Inflammatory macrophage (primary cell): ENCODE measurements at regions not wholly inside any gene's neighbourhood (a gene's known extent, or its start where the extent isn't known, plus 50 kb on each side); places are given as distances from the start of the nearest gene placed in this dataset.
"Not testable (repeated sequence)": the region's sequence is repeated elsewhere in the genome, so short reads cannot be mapped to it uniquely, and the experiment has no call there.

Source experiments
- DNase-seq, 2 donors: peaks; one replicate each; pipeline ENCODE4 v3.0.0-alpha.2; 2020 to 2022

GRCh38 chr16:70014915-70015314 lies 63.8 kb downstream of the CLEC18A start:
- DNase-seq = not testable (repeated sequence)

DNA sequence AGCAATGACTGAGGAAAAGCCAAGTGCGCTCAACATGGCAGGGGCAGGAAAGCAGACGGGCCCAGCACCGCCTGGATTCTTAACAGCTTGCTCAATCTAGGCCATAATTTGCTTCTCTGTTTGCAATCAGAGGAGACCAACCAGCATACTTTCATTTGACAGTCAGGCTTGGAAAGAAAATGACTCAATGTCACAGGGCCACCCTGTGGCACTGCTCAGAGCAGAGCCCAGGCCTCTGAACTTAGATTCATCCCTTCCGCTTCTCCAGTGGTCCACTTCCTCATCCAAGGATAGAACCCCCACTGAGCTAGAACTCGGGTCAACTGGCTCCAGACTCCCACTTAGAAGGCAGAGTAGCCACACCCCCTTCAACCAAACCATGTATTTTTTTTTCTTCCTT lies 65.6 kb downstream of the CLEC18A start:
- DNase-seq = peak; percentile 66 to 85

GRCh38 chr16:70018254-70018653 lies 67.1 kb downstream of the CLEC18A start:
- DNase-seq = peak in 1 of 2 donors; percentile 11

DNA sequence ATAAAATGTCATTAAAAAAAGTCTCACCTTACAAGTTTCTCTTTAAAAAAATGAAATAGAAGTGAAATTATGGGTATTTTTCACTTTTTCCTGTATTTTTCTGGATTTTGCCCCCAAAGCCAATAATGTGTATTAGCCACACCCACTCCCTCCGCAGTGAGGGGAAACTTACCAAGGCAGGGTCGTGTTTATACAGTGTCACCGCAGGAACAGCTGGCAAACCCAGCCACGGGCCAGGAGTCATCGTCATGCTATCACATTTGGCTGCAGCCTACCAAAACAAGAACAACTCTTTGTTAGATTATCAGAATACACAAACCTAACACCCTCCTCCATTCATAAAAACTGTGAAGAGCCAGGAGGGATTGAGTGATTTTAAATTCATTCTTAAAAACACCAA lies 72.1 kb downstream of the CLEC18A start:
- not testable (repeated sequence) for DNase-seq

GRCh38 chr16:70023956-70024355 lies 72.8 kb downstream of the CLEC18A start:
- not testable (repeated sequence) for DNase-seq

GRCh38 chr16:70026165-70026854 lies 75.2 kb downstream of the CLEC18A start:
- DNase-seq = peak; percentile 73 to 77

DNA sequence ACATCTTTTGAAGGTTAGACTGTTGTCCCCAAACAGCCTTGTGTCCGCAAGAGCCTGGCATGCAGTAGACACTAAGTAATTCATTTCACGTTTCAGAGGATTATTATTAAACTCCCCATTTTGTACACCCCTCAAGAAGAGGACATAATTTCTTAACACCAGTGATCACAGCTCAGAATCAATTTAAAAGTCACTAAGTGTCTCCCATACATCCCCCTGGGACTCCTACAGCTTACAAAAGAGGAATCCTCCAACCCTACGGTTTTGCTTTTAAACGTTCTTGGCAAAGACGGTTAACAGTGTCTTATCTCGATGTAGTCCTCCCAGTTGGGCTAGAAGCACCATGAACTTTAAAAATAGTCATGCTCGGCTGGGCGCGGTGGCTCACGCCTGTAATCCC lies 81.2 kb upstream of the PDPR start:
- DNase-seq = not testable (repeated sequence)

DNA sequence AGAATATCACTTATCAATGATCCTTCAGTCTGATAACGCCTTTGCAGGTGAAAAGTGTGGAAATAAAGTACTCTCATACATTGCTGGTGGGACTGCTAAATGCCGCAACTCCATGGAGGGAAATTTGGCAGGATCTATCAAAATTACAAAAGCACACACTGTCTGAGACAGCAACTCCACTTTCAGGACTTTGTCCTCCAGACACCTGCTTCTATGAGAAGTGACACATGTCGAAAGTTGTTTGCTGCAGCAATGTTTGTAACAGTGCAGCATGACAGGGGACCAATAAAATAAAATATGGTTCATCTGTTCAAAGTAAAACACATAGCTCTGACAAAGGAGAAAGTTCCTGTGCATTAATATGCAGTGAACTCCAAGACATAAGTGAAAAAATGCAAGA lies 76.2 kb upstream of the PDPR start:
- not testable (repeated sequence) for DNase-seq

DNA sequence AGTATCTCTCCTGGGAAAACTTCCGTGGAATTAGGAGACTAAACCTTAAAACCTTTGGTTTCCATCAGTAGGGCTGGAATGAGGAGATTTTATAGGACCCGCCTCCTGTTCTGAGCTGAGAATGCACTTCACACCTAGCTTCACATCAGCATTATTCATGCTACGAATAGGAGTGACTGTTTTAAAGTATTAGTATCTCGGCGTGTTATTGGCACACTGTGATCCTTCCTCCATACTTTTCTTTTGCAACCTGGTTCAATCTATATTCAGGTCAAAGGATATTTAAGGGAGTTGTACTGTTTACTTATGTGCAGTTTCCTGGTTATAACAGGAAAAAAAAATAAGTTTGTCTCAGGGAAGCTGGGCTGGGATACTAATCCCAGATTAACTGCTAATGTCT lies 73.6 kb upstream of the PDPR start:
- not testable (repeated sequence) for DNase-seq

DNA sequence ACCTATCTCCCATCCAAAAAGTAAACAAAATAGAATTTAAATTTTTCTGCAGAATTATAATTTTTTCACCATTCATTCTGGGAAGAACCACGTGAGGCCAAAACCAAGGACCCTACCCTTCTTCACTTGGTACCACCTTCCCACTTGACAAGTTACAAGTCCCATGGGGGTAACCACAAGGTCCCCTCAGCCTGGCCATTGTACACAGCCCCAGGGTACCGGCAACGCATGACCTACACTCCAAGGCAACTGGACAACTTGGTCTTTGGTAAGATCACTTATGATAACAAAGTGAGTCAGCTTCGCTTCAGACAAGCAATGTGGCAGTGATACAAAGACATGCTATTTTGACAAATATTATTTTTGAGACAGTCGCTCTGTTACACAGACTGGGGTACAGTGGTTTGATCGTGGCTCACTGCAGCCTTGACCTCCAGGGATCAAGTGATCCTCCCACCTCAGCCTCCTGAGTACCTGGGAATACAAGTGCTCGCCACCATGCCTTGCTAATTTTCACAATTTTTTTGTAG lies 70.5 kb upstream of the PDPR start:
- DNase-seq = not testable (repeated sequence)

DNA sequence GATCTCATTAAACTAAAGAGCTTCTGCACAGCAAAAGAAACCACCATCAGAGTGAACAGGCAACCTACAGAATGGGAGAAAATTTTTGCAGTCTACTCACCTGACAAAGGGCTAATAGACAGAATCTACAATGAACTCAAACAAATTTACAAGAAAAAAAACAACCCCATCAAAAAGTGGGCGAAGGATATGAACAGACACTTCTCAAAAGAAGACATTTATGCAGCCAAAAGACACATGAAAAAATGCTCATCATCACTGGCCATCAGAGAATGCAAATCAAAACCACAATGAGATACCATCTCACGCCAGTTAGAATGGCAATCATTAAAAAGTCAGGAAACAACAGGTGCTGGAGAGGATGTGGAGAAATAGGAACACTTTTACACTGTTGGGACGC lies 67.6 kb upstream of the PDPR start:
- not testable (repeated sequence) for DNase-seq

GRCh38 chr16:70048083-70048482 lies 66.0 kb upstream of the PDPR start:
- not testable (repeated sequence) for DNase-seq

- not testable (repeated sequence) for DNase-seq
These were observed 56.1 kb upstream of the PDPR start for GRCh38 chr16:70058056-70058455.

- DNase-seq = not testable (repeated sequence)
These were observed 54.7 kb upstream of the PDPR start for GRCh38 chr16:70059429-70059828.

- DNase-seq = not testable (repeated sequence)
These were observed 53.6 kb upstream of the PDPR start for GRCh38 chr16:70060521-70061027.

- DNase-seq = not testable (repeated sequence)
These were observed 52.4 kb upstream of the PDPR start for GRCh38 chr16:70061671-70062218.

DNA sequence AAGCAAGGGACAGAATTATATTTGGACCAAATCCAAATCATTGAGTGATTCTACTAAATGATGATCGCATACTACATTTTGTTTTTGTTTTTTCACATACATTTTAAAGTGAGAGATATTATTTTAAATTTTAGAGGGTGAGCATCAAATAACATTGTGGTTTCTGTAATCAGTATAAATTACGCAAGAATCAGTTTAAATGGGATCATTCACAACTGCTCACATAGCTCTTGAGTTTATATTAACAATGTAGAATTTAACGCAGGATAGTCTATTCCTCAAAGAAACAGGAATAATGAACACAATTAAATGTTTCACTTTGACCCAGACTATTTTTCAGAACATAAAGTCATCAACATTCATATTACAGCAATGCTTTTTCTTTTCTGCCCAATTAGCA lies 51.2 kb upstream of the PDPR start:
- not testable (repeated sequence) for DNase-seq
